Endodermal cell (in vitro differentiated cells): ENCODE measurements at regions not wholly inside any gene's neighbourhood (a gene's known extent, or its start where the extent isn't known, plus 50 kb on each side); places are given as distances from the start of the nearest gene placed in this dataset.

Experiments used
- DNase-seq: peaks from one replicate; pipeline ENCODE4 v3.0.0-alpha.2; 2017
- H3K27ac ChIP-seq: 2 replicates; pipeline ENCODE4 v1.5.1; 2013; ENCODE audit warnings: mild to moderate bottlenecking, low read depth, low read length, moderate library complexity
- H3K27me3 ChIP-seq: 2 replicates; pipeline ENCODE4 v1.6.1; 2013; ENCODE audit warnings: mild to moderate bottlenecking, low read length, moderate library complexity; ENCODE audit not compliant: insufficient read depth, control insufficient read depth, poor library complexity, severe bottlenecking
- H3K36me3 ChIP-seq: 2 replicates; pipeline ENCODE4 v1.7.0; 2013; ENCODE audit warnings: mild to moderate bottlenecking, low read length, moderate library complexity; ENCODE audit not compliant: control insufficient read depth, insufficient read depth
- H3K4me1 ChIP-seq: one replicate; pipeline ENCODE4 v1.7.0; 2013; ENCODE audit warnings: low read length; ENCODE audit not compliant: control insufficient read depth, insufficient read depth
- H3K4me3 ChIP-seq: 2 replicates; pipeline ENCODE4 v1.5.1; 2013; ENCODE audit warnings: mild to moderate bottlenecking, low read length, moderate library complexity
- H3K9ac ChIP-seq: 2 replicates; pipeline ENCODE4 v1.6.1; 2013; ENCODE audit warnings: mild to moderate bottlenecking, low read length, moderate library complexity; ENCODE audit not compliant: poor library complexity, severe bottlenecking; ENCODE audit errors: extremely low read depth
- H3K9me3 ChIP-seq: 2 replicates; pipeline ENCODE4 v1.6.1; 2013; ENCODE audit warnings: mild to moderate bottlenecking, low read length, moderate library complexity; ENCODE audit not compliant: control insufficient read depth
- H3K27ac Mint-ChIP-seq: 2 replicates; pipeline ENCODE4 v1.8.0; 2020; ENCODE audit warnings: mixed read lengths
- H3K27me3 Mint-ChIP-seq: 2 replicates; pipeline ENCODE4 v1.8.0; 2021; ENCODE audit warnings: mild to moderate bottlenecking, mixed read lengths; ENCODE audit not compliant: insufficient read depth
- H3K36me3 Mint-ChIP-seq: 2 replicates; pipeline ENCODE4 v1.8.0; 2020; ENCODE audit warnings: low read depth, mixed read lengths
- H3K4me1 Mint-ChIP-seq: 2 replicates; pipeline ENCODE4 v1.8.0; 2020; ENCODE audit warnings: mixed read lengths
- H3K4me3 Mint-ChIP-seq: 2 replicates; pipeline ENCODE4 v1.8.0; 2020; ENCODE audit warnings: mild to moderate bottlenecking, moderate library complexity, mixed read lengths
- H3K9me3 Mint-ChIP-seq: 2 replicates; pipeline ENCODE4 v1.8.0; 2020; ENCODE audit warnings: mild to moderate bottlenecking, mixed read lengths
- WGBS, 2 experiments: methylation state at CpG; one replicate each; pipeline versions ENCODE4 v1.1.5 to v1.1.7; 2013; ENCODE audit warnings: missing lambda C conversion rate in 2 of 2, mixed read lengths in 1 of 2; ENCODE audit not compliant: insufficient coverage in 1 of 2, insufficient read length in 1 of 2; 5-methylcytosine and 5-hydroxymethylcytosine counted together
- TF ChIP-seq, protein P1 (sequence below): fragments of 200-600 bp; sonication (generic); conservative IDR thresholded peaks from 2 replicates; pipeline ENCODE4 v1.5.0; 2021; ENCODE audit warnings: antibody characterized with exemption, mild to moderate bottlenecking

GRCh38 chr22:49040754-49041467 is 786.8 kb downstream of the BRD1 start:
- 85 to 90% methylated on average over 14 to 20 of the region's 20 CpGs for WGBS, 2 experiments

DNA sequence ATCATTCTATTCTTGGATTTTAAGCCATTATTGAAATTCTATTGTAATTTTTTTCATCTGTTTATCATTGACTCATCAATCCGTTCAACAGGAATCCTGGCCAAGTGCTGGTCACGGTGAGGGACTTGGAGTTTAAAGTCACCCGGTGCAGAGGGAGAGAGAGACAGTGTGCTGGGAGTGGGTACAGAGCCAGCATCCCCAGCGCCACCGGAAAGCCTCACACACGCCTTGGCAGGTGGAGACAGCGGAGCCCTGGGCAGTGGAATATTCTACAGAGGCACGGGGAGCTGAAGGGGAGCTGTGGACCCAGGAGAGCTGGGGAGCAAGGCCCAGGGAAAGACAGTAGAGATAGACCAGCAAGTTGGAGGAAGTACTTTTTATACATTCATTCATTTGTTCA is 787.6 kb downstream of the BRD1 start:
- Histone ChIP-seq H3K4me1 (no peaks in the 10 kb centered on the region), H3K9me3 (no peaks in the 10 kb centered on the region), H3K36me3 (no peaks in the 10 kb centered on the region), H3K27me3 (no peaks in the 10 kb centered on the region), H3K4me3 (no peak overlapping the region), H3K27ac (no peak overlapping the region), H3K9ac (no peak overlapping the region)
- 83 to 87% methylated on average over 7 to 8 of the region's 8 CpGs for WGBS, 2 experiments
- Mint-ChIP-seq H3K27me3 (no peaks in the 10 kb centered on the region), H3K36me3 (no peaks in the 10 kb centered on the region), H3K4me3 (no peak overlapping the region), H3K4me1 (no peaks in the 10 kb centered on the region), H3K27ac (no peak overlapping the region), H3K9me3 (no peaks in the 10 kb centered on the region)
- TF ChIP-seq, protein P1, sequence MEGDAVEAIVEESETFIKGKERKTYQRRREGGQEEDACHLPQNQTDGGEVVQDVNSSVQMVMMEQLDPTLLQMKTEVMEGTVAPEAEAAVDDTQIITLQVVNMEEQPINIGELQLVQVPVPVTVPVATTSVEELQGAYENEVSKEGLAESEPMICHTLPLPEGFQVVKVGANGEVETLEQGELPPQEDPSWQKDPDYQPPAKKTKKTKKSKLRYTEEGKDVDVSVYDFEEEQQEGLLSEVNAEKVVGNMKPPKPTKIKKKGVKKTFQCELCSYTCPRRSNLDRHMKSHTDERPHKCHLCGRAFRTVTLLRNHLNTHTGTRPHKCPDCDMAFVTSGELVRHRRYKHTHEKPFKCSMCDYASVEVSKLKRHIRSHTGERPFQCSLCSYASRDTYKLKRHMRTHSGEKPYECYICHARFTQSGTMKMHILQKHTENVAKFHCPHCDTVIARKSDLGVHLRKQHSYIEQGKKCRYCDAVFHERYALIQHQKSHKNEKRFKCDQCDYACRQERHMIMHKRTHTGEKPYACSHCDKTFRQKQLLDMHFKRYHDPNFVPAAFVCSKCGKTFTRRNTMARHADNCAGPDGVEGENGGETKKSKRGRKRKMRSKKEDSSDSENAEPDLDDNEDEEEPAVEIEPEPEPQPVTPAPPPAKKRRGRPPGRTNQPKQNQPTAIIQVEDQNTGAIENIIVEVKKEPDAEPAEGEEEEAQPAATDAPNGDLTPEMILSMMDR, result no peak
- DNase-seq, result no peak

More at GRCh38 chr22:49040754-49041467, 786.8 kb downstream of the BRD1 start:
- no peak overlapping the region for H3K4me3 Mint-ChIP-seq
- TF ChIP-seq, protein P1, result no peak
- no peaks in the 10 kb centered on the region for H3K27me3 Mint-ChIP-seq
- no peak overlapping the region for H3K27ac ChIP-seq
- H3K4me3 ChIP-seq, result no peak overlapping the region
- H3K27ac Mint-ChIP-seq, result no peak overlapping the region
- H3K36me3 Mint-ChIP-seq, result no peaks in the 10 kb centered on the region
- no peaks in the 10 kb centered on the region for H3K27me3 ChIP-seq
- H3K36me3 ChIP-seq, result no peaks in the 10 kb centered on the region
- no peaks in the 10 kb centered on the region for H3K9me3 Mint-ChIP-seq
- no peak for DNase-seq
- no peaks in the 10 kb centered on the region for H3K9me3 ChIP-seq
- no peaks in the 10 kb centered on the region for H3K4me1 ChIP-seq
- no peak overlapping the region for H3K9ac ChIP-seq
- no peaks in the 10 kb centered on the region for H3K4me1 Mint-ChIP-seq

DNA sequence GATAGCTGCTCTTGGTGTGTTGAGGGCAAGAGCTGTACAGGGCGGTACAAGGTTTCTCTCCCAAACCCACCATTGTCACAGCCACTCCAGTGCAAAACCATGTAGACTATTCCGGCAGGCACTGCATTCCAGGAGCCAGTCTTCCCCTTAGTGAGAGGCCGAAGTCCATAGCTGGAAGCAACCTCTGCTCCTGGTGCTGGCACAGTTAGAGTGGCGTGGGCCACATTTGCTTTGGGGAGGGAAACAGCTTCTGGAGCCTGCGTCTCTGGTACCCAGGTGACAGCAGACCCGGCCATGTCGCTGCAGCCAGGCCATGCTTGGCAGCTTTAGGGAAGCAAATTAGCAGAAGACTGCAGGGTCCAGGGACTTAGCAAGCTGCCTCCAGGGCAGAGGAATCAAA is 788.0 kb downstream of the BRD1 start:
- Histone ChIP-seq H3K27ac (no peak overlapping the region), H3K9me3 (no peaks in the 10 kb centered on the region), H3K27me3 (no peaks in the 10 kb centered on the region), H3K9ac (no peak overlapping the region), H3K4me3 (no peak overlapping the region), H3K4me1 (no peaks in the 10 kb centered on the region), H3K36me3 (no peaks in the 10 kb centered on the region)
- Mint-ChIP-seq H3K4me1 (no peaks in the 10 kb centered on the region), H3K9me3 (no peaks in the 10 kb centered on the region), H3K27me3 (no peaks in the 10 kb centered on the region), H3K4me3 (no peak overlapping the region), H3K36me3 (no peaks in the 10 kb centered on the region), H3K27ac (no peak overlapping the region)
- 91 to 94% methylated on average over 7 of the region's 7 CpGs for WGBS, 2 experiments
- DNase-seq, result no peak
- TF ChIP-seq, protein P1, result no peak
